ENCODE measurements at regions not wholly inside any gene's neighbourhood (a gene's known extent, or its start where the extent isn't known, plus 50 kb on each side); places are given as distances from the start of the nearest gene placed in this dataset.

DNA sequence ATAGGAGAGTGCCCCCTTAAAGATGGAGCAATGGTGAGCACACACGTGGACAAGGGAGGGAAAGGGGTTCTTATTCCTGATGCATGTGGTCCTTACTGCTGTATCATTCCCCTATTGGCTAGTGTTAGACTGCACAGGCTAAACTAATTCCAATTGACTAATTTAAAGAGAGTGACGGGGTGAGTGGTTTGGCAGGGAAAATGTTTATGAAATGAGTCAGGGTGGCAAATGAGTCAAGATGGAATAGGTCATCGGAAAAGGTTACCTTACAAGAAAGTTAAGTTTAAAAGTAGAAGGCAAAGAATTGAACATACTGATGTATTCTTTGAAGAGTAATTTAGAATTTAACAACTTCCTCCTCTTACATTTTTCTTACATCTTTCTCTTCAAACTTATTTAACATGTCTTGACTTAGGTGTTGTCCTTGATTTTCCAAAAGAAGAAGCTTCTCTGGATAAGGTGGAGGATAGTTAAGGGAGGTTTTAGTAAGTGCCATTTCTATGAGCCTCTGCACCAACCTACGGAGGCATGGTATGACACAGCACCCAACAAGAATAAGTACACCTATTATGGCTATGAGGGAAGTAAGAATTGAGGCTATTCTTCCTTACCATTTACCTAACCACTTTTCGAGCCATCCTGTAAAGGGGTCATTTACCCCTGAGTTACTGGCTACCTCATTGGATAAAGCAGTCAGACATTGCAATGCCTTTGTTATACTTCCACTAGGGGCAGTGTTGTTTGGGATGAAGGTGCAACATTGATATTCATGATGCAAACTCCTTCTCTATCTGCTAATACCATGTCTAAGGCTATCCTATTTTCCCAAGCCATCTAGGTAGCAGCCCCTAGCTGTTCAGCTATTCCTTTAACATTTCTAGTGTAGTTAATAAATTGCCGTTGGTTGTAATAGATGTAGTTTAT is 1345.8 kb upstream of the LRRTM1 start:
- no peak overlapping the region for H3K4me3 Mint-ChIP-seq
- H3K27me3 Mint-ChIP-seq (ENCODE audit: low read depth in 2 of 2) = no peaks in the 10 kb centered on the region
- intact Hi-C loops (cut with micrococcal nuclease) = no loop called here
- 68% methylated on average over 3 of the region's 6 CpGs for WGBS (ENCODE audit: insufficient coverage)
- peaks cover 21 to 26% of the 10 kb centered on the region in 2 donors for H3K9me3 Mint-ChIP-seq
- no peak for ATAC-seq
- Histone ChIP-seq H3K27me3 (ENCODE audit: control insufficient read depth, insufficient read depth, low read length) (no peaks in the 10 kb centered on the region), H3K27ac (ENCODE audit: low read length) (no peak overlapping the region), H3K9me3 (ENCODE audit: control insufficient read depth, insufficient read depth, low read length) (peaks cover 4% of the 10 kb centered on the region), H3K4me3 (ENCODE audit: low read length) (no peak overlapping the region), H3K36me3 (ENCODE audit: control insufficient read depth, insufficient read depth, low read length) (no peaks in the 10 kb centered on the region), H3K4me1 (ENCODE audit: control insufficient read depth, insufficient read depth, low read length) (no peaks in the 10 kb centered on the region)
- no peak overlapping the region for H3K27ac Mint-ChIP-seq
- TF ChIP-seq, protein P1, sequence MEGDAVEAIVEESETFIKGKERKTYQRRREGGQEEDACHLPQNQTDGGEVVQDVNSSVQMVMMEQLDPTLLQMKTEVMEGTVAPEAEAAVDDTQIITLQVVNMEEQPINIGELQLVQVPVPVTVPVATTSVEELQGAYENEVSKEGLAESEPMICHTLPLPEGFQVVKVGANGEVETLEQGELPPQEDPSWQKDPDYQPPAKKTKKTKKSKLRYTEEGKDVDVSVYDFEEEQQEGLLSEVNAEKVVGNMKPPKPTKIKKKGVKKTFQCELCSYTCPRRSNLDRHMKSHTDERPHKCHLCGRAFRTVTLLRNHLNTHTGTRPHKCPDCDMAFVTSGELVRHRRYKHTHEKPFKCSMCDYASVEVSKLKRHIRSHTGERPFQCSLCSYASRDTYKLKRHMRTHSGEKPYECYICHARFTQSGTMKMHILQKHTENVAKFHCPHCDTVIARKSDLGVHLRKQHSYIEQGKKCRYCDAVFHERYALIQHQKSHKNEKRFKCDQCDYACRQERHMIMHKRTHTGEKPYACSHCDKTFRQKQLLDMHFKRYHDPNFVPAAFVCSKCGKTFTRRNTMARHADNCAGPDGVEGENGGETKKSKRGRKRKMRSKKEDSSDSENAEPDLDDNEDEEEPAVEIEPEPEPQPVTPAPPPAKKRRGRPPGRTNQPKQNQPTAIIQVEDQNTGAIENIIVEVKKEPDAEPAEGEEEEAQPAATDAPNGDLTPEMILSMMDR (IDR thresholded peaks at IDR 0.05) = no peak
- no peak for DNase-seq
- no peaks in the 10 kb centered on the region for H3K4me1 Mint-ChIP-seq
- no peaks in the 10 kb centered on the region for H3K36me3 Mint-ChIP-seq

DNA sequence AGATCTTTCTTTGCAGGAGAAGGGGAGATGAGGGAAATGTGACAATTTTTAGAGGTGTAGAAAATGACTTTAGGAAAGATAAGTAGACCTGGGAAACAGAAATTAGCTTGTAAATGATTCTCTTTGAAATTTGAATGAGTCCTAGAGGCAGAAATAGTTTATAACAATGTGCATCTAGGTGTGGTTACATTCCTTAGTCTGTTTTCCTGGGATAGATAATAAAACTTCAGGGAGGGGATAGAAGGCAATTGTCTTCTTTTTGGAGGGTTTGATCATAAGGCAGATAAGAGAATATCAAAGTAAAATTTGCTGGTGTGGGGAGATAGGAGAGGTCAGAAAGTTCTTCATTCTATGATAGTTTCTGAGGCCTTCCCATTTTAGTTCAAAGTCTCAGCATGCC is 1344.3 kb upstream of the LRRTM1 start:
- Mint-ChIP-seq H3K36me3 (no peaks in the 10 kb centered on the region), H3K4me3 (no peak overlapping the region), H3K27me3 (ENCODE audit: low read depth in 2 of 2) (no peaks in the 10 kb centered on the region), H3K4me1 (no peaks in the 10 kb centered on the region), H3K27ac (no peak overlapping the region), H3K9me3 (peaks cover 22 to 23% of the 10 kb centered on the region in 2 donors)
- intact Hi-C loops (cut with micrococcal nuclease) = no loop called here
- DNase-seq (no peak), ATAC-seq (no peak)
- no peaks in the 10 kb centered on the region for H3K27me3 ChIP-seq (ENCODE audit: control insufficient read depth, insufficient read depth, low read length)
- no peak overlapping the region for H3K27ac ChIP-seq (ENCODE audit: low read length)
- TF ChIP-seq, protein P1 (IDR thresholded peaks at IDR 0.05) = no peak
- no peak overlapping the region for H3K4me3 ChIP-seq (ENCODE audit: low read length)
- no peaks in the 10 kb centered on the region for H3K9me3 ChIP-seq (ENCODE audit: control insufficient read depth, insufficient read depth, low read length)
- H3K4me1 ChIP-seq (ENCODE audit: control insufficient read depth, insufficient read depth, low read length) = no peaks in the 10 kb centered on the region
- no peaks in the 10 kb centered on the region for H3K36me3 ChIP-seq (ENCODE audit: control insufficient read depth, insufficient read depth, low read length)

DNA sequence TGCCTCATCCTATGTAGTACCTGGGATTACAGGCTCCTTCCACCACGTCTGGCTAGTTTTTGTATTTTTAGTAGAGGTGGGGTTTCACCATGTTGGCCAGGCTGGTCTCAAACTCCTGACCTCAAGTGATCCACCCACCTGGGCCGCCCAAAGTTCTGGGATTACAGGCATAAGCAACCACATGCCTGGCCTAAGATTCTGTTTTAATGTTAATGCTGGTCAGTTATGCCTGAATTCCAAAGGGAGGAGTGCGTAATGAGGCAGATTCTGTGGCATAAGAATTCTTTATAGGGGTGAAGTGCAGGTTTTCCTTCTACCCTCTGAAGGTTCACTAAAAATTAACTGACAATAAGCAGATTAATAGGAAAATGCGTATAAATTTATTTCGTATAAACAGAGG is 1343.8 kb upstream of the LRRTM1 start:
- no peak overlapping the region for H3K27ac ChIP-seq (ENCODE audit: low read length)
- no peak overlapping the region for H3K4me3 ChIP-seq (ENCODE audit: low read length)
- DNase-seq (no peak), ATAC-seq (no peak)
- H3K9me3 ChIP-seq (ENCODE audit: control insufficient read depth, insufficient read depth, low read length) = no peaks in the 10 kb centered on the region
- Mint-ChIP-seq H3K9me3 (peaks cover 25 to 26% of the 10 kb centered on the region in 2 donors), H3K4me3 (no peak overlapping the region), H3K4me1 (no peaks in the 10 kb centered on the region), H3K27me3 (ENCODE audit: low read depth in 2 of 2) (no peaks in the 10 kb centered on the region), H3K27ac (no peak overlapping the region), H3K36me3 (no peaks in the 10 kb centered on the region)
- no peaks in the 10 kb centered on the region for H3K4me1 ChIP-seq (ENCODE audit: control insufficient read depth, insufficient read depth, low read length)
- 78% methylated on average over 5 of the region's 5 CpGs for WGBS (ENCODE audit: insufficient coverage)
- no peaks in the 10 kb centered on the region for H3K36me3 ChIP-seq (ENCODE audit: control insufficient read depth, insufficient read depth, low read length)
- H3K27me3 ChIP-seq (ENCODE audit: control insufficient read depth, insufficient read depth, low read length) = no peaks in the 10 kb centered on the region
- TF ChIP-seq, protein P1 (IDR thresholded peaks at IDR 0.05) = no peak
- intact Hi-C loops (cut with micrococcal nuclease) = no loop called here

All from natural killer cell (primary cell).